Rectal smooth muscle tissue (tissue), 1 donor: ENCODE measurements at regions not wholly inside any gene's neighbourhood (a gene's known extent, or its start where the extent isn't known, plus 50 kb on each side); places are given as distances from the start of the nearest gene placed in this dataset.
"Not testable (repeated sequence)": the region's sequence is repeated elsewhere in the genome, so short reads cannot be mapped to it uniquely, and the experiment has no call there.

Experiments used
- H3K27ac ChIP-seq: one replicate; pipeline ENCODE4 v1.7.0; 2013; ENCODE audit warnings: low read depth, low read length, inconsistent platforms
- H3K27me3 ChIP-seq: one replicate; pipeline ENCODE4 v1.7.0; 2013; ENCODE audit warnings: low read length; ENCODE audit not compliant: control insufficient read depth, insufficient read depth
- H3K36me3 ChIP-seq: one replicate; pipeline ENCODE4 v1.7.0; 2013; ENCODE audit warnings: low read length; ENCODE audit not compliant: control insufficient read depth, insufficient read depth
- H3K4me1 ChIP-seq: one replicate; pipeline ENCODE4 v1.7.0; 2013; ENCODE audit warnings: low read length; ENCODE audit not compliant: control insufficient read depth, insufficient read depth
- H3K4me3 ChIP-seq: one replicate; pipeline ENCODE4 v1.7.0; 2013; ENCODE audit warnings: low read length
- H3K9ac ChIP-seq: one replicate; pipeline ENCODE4 v1.7.0; 2013; ENCODE audit warnings: low read length

DNA sequence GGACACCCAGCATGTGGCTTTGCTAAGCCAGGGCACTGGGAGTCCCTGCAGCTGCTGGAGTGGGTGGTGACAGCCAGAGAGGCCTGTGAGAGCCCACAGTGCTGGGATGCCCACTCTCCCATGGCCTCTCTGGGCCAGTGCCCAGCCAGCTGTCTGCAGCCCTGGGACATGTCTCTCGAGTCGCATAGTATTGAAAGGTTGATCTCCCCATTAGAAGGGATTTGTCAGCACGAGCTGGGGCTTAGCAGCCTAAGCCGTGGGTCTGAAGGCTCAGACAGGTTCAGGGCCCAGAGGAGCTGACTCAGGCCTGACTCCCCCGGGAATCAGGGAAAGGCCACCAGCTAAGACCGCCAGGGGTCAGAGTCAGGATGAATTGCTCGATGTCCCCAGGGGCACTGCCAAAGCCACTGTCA lies 53.5 kb downstream of the FOXD2 start:
- Histone ChIP-seq H3K4me1 (no peaks in the 10 kb centered on the region), H3K9ac (no peak overlapping the region), H3K36me3 (no peaks in the 10 kb centered on the region), H3K27me3 (no peaks in the 10 kb centered on the region), H3K4me3 (no peak overlapping the region), H3K27ac (no peak overlapping the region)

DNA sequence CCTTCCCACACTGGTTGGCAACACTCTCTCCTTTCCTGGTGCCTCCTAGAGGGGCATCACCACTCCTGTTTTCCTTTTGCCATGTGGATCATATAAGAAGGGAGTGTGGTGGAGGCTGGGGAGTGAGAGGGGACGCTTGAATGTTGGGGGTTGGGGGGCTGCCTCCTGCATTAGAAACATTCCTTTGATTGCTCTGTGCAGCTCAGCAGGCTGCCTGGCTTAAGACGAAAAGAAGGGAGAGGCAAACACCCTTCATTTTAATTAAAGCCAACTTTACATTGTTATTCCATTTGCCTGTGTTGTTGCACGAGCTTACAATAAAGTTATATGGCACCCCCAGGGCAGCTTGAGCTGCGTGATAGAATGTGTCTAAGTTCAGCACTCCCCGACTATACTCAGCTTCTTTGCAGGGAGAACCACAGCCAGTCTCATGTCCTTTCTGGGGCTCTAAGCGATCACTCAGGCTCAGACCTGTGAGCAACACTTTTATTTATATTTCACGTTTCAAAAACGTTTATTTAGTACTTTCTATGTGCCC lies 57.4 kb downstream of the FOXD2 start:
- Histone ChIP-seq H3K27me3 (no peaks in the 10 kb centered on the region), H3K4me3 (no peak overlapping the region), H3K4me1 (no peaks in the 10 kb centered on the region), H3K9ac (no peak overlapping the region), H3K27ac (no peak overlapping the region), H3K36me3 (no peaks in the 10 kb centered on the region)

DNA sequence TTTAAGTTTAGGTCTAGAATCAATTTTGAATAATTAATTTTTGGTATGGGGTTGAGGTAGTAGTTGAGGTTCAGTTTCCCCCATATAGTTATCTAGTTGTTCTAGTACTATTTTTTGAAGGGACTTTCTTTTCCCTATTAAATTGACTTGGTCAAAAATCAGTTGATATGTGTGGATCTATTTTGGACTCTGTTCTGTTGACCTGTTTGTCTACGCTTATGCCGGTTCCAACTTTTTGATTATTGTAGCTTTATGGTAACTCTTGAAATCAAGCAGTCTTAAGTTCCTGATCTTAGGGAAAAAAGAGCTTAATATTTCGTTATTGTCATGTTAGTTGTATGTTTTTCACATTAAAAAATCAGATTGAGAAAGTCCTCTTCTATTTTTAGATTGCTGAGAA lies 60.7 kb downstream of the FOXD2 start:
- Histone ChIP-seq H3K4me3 (no peak overlapping the region), H3K36me3 (no peaks in the 10 kb centered on the region), H3K27me3 (no peaks in the 10 kb centered on the region), H3K27ac (no peak overlapping the region), H3K9ac (no peak overlapping the region), H3K4me1 (no peaks in the 10 kb centered on the region)

DNA sequence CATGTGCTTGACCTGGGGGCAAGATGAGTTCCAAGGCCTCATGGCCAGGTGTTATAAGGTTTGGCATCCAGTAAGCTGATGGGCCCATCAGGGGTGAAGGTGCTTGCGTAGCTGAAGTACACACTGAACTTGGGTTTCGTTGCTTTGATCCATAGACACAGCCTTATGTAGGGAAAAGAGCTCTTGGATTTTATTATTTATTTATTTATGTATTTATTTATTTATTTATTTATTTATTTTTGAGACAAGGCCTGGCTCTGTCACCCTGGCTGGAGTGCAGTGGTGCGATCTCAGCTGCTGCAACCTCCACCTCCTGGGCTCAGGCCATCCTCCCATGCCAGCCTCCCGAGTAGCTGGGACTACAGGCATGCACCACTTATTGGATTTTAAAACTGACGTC lies 63.2 kb downstream of the FOXD2 start:
- no peak overlapping the region for H3K9ac ChIP-seq
- H3K36me3 ChIP-seq: no peaks in the 10 kb centered on the region
- H3K4me1 ChIP-seq: no peaks in the 10 kb centered on the region
- no peaks in the 10 kb centered on the region for H3K27me3 ChIP-seq
- H3K4me3 ChIP-seq: no peak overlapping the region
- H3K27ac ChIP-seq: no peak overlapping the region

DNA sequence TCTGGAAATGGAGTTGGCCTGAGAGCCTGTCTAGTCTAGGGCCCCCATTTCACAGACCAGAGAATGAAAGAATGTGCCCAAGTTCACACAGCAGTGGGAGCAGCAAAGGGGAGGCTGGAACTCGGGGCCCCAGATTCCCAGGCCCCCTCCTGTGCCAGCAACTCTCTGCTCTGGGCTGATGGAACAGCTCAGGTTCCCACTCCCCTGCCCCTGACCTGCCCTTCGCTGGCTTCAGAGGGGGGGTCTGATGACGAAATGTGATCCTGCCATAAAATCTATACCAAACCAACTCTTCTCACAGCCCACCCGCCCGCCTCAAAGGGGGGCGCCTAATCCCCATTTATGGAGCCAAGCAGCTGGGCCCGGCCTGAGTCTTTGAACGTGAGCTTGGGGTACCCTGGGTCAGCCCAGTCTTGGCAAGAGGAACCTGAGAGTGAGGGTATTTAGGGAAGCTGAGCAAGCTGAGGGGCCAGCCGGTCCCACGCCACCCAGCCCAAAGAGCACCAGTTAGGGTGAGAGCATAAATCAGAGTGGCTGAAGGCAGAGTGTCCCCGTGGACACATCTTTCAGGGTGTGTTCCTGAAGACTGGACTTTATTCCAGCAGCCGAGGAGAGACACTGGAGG lies 65.0 kb downstream of the FOXD2 start:
- Histone ChIP-seq H3K9ac (no peak overlapping the region), H3K27me3 (peaks cover 3% of the 10 kb centered on the region), H3K36me3 (no peaks in the 10 kb centered on the region), H3K27ac (no peak overlapping the region), H3K4me3 (no peak overlapping the region), H3K4me1 (no peaks in the 10 kb centered on the region)

DNA sequence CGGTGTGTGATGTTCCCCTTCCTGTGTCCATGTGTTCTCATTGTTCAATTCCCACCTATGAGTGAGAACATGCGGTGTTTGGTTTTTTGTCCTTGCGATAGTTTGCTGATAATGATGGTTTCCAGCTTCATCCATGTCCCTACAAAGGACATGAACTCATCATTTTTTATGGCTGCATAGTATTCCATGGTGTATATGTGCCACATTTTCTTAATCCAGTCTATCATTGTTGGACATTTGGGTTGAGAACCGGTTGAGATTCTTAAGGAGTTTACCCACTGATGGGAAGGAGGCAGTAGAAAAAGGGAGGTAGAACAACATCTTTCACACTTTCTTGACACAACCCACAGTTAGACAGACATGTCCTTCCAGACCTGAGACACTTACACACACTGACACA lies 67.0 kb downstream of the FOXD2 start:
- not testable (repeated sequence) for H3K27ac ChIP-seq, H3K4me3 ChIP-seq, H3K36me3 ChIP-seq, H3K9ac ChIP-seq, H3K27me3 ChIP-seq, H3K4me1 ChIP-seq

DNA sequence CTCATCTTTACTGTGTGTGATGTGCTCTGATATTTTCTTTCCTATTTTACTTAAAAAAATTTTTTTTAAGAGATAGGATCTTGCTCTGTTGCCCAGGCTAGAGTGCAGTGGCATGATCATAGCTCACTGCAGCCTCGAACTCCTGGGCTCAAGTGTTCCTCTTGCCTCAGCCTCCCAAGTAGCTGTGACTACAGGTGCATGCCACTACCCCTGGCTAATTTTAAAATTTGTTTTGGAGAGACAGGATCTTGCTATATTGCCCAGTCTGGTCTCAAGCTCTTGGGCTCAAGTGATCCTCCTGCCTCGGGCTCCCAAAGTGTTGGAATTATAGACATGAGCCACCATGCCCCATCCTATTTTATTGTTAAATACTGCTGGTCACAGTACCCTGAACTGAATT lies 67.4 kb downstream of the FOXD2 start:
- Histone ChIP-seq H3K36me3 (no peaks in the 10 kb centered on the region), H3K27me3 (peaks cover 6% of the 10 kb centered on the region), H3K4me1 (no peaks in the 10 kb centered on the region), H3K9ac (no peak overlapping the region), H3K4me3 (no peak overlapping the region), H3K27ac (no peak overlapping the region)

DNA sequence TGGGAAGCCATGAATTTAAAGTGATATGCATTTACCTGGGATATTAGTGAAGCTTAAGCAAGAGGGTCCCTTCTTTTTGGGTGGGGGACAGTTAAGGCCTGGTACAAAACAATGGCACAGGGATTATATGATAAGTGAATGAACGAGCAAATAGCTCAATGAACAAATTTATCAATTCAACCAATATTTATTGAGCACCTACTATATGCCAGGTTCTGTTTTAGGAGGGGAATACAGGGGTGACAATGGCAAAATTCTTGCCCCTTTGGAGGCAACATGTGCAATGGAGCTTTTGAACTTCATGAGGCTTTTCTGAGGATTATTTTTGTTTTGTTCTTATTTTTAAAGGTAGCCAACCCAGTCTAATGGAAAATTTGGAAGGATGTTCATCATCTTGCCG lies 68.2 kb downstream of the FOXD2 start:
- H3K36me3 ChIP-seq: no peaks in the 10 kb centered on the region
- H3K27ac ChIP-seq: no peak overlapping the region
- no peaks in the 10 kb centered on the region for H3K4me1 ChIP-seq
- no peak overlapping the region for H3K4me3 ChIP-seq
- H3K27me3 ChIP-seq: peaks cover 6% of the 10 kb centered on the region
- H3K9ac ChIP-seq: no peak overlapping the region

DNA sequence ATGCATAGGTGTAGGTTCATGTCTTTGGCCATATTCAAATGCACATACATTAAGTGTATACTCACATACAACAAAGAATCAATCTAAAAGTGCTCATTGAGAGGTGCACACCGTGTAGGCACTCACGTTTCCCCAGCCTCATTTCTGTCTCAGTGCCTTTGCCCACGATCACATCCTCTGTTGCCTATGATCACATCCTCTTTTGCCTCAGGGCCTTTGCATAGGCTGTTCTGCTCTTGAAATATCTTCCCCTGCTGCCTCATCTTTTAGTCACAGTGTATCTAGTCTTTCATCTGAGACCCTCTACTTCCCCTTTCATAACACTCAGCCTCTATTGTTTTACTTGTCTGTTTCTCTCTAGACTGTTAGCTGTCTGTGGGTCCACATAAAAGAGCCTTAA lies 69.3 kb downstream of the FOXD2 start:
- H3K4me1 ChIP-seq: no peaks in the 10 kb centered on the region
- no peak overlapping the region for H3K4me3 ChIP-seq
- H3K27me3 ChIP-seq: peaks cover 6% of the 10 kb centered on the region
- H3K9ac ChIP-seq: no peak overlapping the region
- H3K27ac ChIP-seq: no peak overlapping the region
- H3K36me3 ChIP-seq: no peaks in the 10 kb centered on the region

DNA sequence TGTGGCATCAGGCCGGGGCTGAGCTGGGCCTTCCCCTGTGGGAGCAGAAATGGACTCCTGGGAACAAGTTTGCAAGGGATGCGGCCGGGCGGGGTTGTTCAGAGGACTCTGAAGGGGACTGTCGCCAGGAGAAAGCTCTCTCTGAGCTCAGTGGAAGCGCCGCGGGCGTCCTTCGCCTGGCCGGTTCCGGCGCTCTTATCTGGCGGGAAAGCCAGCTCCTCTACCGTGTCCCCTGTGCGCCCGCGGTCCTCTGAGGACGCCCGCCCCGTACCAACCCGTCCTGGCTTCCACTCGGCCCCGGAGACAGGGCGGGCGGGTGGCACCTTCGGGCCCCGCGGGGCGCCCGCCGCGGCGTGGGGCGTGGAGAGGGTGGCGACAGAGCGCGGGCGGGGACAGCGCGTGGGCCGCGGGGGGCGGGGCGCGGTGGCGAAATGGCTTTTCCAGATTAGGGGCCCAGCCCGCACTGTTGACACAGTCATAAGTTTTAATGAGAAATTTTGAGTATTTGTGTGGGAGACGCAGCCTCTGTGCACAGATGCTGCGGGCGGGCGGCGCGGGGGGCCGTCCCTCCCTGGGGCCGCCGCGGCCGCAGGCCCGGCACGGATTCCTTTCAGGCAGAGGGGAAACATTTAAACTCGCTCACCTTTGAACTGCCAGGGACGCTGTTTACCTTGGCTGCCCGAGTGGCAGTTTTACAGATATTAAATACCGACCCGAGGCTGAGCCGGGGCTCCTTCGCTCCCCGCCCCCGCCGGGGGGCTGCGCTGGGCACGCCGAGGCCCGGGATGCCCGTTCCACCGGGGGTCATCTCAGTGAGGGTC lies 70.2 kb downstream of the FOXD2 start:
- H3K9ac ChIP-seq: no peak overlapping the region

DNA sequence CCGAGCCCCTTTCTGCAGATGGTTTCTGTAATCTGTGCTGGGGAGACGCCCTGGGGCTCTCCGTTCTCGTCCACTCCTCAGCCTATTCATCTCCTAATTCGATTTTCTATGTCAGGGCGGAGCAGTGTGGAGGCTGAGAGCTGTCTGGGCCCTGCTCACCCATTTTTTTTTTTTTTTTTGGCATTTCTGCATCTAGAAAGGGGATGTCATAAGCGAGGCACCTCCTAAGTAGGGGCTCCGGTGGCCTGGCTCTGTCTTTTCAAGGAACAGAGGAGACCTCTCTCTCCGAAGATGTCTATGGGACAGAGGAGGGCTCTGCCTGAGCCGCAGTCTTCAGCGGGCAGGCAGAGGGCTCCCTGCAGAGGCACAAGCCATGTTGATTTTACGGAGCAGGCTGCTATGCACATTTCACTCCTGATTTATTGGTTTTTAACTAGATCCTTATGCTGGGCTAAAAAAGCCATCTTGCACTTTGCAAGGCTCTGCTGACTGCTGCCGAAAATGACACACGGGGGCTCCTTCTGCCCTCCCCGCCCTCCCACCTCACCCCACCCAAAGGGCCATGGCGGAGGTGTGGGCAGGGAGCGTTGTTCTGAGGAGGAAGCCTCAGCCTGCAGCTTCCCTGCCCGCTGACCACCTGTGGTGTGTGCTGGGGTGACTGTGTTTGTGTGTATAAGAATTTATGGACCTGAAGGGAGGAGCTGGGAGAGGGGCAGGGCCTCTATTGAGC lies 71.0 kb downstream of the FOXD2 start:
- no peak overlapping the region for H3K9ac ChIP-seq
- H3K36me3 ChIP-seq: no peaks in the 10 kb centered on the region
- no peak overlapping the region for H3K27ac ChIP-seq
- peak overlapping the region; percentile 61 for H3K4me3 ChIP-seq
- H3K27me3 ChIP-seq: peaks cover 6% of the 10 kb centered on the region
- no peaks in the 10 kb centered on the region for H3K4me1 ChIP-seq

More for the DNA sequence above, 70.2 kb downstream of the FOXD2 start:
- Histone ChIP-seq H3K27me3 (peaks cover 6% of the 10 kb centered on the region), H3K4me3 (peak overlapping the region; percentile 61), H3K4me1 (no peaks in the 10 kb centered on the region), H3K27ac (no peak overlapping the region), H3K36me3 (no peaks in the 10 kb centered on the region)

DNA sequence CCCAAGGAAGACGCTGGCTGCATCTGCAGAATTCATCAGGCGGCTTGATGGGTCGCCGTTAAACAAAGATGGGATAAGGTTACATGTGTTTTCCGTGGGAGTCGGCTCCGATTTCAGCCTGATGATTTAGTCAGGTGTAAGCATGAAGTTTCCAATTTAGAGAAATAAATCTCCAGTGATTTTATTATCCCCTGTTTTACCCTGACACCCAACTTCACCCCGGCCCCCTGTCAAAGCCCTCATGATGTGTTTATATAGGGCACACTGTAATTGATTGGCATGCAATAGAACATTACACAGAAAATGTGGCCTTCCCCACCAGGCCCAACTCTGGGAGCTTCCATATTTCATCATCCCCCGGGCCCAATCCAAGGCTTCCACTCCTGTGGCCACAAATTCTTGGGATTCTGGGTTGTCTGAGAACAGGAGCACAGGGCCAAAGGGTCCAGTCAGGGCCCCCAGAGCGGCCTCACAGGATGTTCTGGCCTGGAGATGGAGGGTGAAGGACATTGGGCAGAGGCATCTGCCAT lies 72.5 kb downstream of the FOXD2 start:
- H3K27me3 ChIP-seq: peaks cover 6% of the 10 kb centered on the region
- H3K36me3 ChIP-seq: no peaks in the 10 kb centered on the region
- H3K27ac ChIP-seq: no peak overlapping the region
- H3K4me1 ChIP-seq: no peaks in the 10 kb centered on the region
- H3K9ac ChIP-seq: no peak overlapping the region
- H3K4me3 ChIP-seq: no peak overlapping the region
